Coronary artery (tissue), 2 donors: ENCODE measurements at regions not wholly inside any gene's neighbourhood (a gene's known extent, or its start where the extent isn't known, plus 50 kb on each side); places are given as distances from the start of the nearest gene placed in this dataset.

Experiments
- DNase-seq: peaks from one replicate; pipeline ENCODE4 v3.0.0-alpha.2; 2017; ENCODE audit warnings: low spot score
- H3K27ac ChIP-seq, 2 donors: fragments of 200-600 bp; sonication (generic); one replicate each; pipeline ENCODE4 v1.5.1; 2016 to 2019
- H3K4me3 ChIP-seq: fragments of 200-600 bp; sonication (generic); 2 replicates; pipeline ENCODE4 v1.5.1; 2016; ENCODE audit warnings: mild to moderate bottlenecking, moderate library complexity
- TF ChIP-seq, protein P1 (sequence below): fragments of 200-600 bp; sonication (generic); IDR thresholded peaks from one replicate; pipeline ENCODE4 v1.5.1; 2019; ENCODE audit warnings: antibody characterized with exemption

DNA sequence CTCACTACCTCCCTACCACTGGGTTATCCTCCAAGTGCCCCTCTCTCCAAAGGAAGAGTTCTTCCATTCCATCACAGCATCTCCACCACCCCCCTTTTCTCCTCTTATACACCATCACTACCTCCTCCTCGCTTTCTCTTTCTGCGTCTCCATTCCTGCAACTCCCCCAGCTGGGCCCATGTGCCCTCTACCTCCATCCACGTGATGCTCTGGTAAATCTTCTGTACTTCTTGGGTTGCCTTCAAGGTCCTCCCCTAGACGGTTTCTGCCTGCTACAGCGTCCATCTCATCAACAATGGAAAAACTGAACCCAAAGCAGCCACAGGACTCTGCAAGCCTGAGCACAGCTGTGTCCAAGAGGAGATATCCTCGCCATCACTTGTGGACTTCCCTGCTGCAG, 129.5 kb upstream of the SLCO3A1 start:
- TF ChIP-seq, protein P1, sequence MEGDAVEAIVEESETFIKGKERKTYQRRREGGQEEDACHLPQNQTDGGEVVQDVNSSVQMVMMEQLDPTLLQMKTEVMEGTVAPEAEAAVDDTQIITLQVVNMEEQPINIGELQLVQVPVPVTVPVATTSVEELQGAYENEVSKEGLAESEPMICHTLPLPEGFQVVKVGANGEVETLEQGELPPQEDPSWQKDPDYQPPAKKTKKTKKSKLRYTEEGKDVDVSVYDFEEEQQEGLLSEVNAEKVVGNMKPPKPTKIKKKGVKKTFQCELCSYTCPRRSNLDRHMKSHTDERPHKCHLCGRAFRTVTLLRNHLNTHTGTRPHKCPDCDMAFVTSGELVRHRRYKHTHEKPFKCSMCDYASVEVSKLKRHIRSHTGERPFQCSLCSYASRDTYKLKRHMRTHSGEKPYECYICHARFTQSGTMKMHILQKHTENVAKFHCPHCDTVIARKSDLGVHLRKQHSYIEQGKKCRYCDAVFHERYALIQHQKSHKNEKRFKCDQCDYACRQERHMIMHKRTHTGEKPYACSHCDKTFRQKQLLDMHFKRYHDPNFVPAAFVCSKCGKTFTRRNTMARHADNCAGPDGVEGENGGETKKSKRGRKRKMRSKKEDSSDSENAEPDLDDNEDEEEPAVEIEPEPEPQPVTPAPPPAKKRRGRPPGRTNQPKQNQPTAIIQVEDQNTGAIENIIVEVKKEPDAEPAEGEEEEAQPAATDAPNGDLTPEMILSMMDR: no peak
- H3K4me3 ChIP-seq: no peak overlapping the region
- DNase-seq: no peak
- no peak overlapping the region for H3K27ac ChIP-seq

DNA sequence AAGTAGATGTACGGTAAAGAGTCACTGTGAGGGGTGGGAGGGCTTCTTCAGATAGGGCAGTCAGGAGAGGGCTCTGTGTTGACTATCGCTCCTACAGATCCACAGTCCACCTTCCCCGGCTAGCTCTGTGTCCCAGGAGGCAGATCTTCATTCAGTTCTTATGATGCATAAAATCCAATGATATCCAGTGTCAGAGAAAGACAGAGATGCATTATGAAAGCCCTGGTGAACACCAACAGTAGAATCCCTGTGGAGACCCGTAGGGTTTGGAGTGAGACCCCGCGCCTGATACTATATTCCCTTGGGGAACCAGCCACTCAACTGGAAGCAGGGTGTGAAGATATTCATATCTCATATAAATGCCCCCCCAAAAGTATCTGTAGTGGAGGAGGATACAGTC, 119.8 kb upstream of the SLCO3A1 start:
- Histone ChIP-seq H3K27ac (no peak overlapping the region), H3K4me3 (no peak overlapping the region)
- TF ChIP-seq, protein P1: no peak
- DNase-seq: no peak

DNA sequence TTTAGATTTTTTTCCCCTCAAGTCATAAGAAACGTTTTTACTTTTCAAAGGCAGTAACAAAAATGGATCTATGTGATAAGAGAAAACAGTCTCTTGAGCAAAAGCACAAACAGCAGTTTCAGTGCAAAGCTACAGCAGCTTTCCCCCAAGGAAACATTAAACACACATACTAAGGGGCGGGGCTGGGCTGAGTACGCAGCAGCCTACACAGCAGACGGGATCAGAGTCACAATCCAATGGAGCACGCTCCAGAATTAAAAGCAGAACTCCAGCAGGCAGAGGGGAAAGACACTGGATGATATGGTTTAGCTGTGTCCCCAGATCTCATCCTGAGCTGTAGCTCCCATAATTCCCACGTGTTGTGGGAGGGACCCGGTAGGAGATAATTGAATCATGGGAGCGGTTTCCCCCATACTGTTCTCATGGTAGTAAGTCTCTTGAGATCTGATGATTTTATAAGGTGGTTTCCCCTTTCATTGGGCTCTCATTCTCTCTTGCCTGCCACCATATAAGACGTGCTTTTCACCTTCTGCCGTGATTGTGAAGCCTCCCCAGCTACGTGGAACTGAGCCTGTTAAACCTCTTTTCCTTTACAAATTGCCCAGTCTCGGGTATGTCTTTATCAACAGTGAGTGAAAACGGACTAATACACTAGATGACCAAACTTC, 116.2 kb upstream of the SLCO3A1 start:
- no peak for DNase-seq
- H3K27ac ChIP-seq: no peak overlapping the region
- no peak overlapping the region for H3K4me3 ChIP-seq
- TF ChIP-seq, protein P1: no peak

DNA sequence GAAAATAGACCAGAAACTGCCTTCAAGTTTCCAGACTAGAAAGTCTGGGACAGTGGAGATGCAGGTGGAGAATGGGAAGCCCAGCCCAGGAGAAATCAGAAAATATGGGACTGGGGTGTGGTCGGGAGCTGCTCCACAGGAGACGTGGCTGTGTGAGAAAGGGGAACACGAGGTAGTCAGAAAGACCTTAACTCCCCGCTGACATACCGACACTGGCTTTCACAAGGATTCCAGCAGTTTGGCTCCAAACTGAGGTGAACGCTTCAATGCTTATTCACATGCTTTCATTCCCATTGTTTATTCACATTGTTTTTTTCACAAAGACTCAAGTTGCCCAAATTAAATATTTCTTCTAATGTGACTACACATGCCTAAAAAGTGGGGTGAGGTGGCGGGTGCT, 111.5 kb upstream of the SLCO3A1 start:
- no peak overlapping the region for H3K27ac ChIP-seq
- TF ChIP-seq, protein P1: no peak
- DNase-seq: no peak
- no peak overlapping the region for H3K4me3 ChIP-seq

DNA sequence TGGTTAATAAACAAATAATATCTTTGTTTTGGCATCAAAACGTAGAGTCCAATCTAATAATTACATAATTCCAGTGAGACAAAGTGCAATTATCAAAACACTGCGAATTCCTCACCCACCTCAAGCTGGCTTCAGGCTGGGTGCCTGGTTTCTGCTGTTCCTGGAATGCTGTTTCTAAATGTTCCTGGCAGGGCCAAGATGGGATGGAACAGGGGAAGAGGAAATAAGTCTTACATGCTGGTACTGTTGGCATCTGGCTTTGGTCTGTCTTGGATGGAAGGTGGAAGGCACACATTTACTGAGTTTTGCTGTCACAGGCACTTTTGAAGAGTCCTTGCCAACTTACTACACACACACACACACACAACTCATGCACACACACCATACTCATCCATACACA, 101.9 kb upstream of the SLCO3A1 start:
- TF ChIP-seq, protein P1: no peak
- Histone ChIP-seq H3K4me3 (no peak overlapping the region), H3K27ac (no peak overlapping the region)
- no peak for DNase-seq

DNA sequence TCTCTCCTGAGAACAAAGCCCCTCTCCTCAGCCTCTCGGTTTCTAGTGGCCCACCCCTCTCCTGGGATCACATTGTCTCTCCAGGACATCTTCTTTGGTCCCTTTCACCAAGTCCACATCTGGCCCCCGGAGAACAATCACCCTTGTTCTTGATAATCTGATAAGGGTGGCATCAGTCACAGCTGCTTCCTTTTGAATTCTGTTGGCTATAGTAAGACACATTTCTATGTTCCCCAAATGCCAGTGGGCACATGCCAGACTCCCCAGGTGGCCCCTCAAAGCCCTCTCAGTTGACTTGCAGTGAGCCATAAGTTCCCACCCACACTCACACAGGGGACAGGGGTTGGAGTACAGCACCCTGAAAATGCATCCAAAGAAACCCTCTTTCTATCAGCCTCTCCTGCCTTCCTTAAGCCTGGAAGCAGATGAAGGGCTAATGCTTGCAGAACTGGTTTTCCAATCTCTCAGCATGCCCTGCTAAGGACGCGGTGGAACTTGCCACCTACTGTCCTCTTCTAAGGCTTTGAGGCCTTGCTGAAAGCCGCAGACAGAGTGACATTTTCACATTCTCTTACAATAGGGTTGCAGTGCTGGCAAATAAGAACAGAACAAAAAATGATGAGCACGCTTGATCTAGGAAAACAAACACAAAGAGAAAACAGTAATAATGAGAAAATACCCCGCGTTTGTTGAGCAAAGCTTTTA, 101.3 kb upstream of the SLCO3A1 start:
- Histone ChIP-seq H3K27ac (no peak overlapping the region), H3K4me3 (no peak overlapping the region)
- TF ChIP-seq, protein P1: no peak
- DNase-seq: no peak

DNA sequence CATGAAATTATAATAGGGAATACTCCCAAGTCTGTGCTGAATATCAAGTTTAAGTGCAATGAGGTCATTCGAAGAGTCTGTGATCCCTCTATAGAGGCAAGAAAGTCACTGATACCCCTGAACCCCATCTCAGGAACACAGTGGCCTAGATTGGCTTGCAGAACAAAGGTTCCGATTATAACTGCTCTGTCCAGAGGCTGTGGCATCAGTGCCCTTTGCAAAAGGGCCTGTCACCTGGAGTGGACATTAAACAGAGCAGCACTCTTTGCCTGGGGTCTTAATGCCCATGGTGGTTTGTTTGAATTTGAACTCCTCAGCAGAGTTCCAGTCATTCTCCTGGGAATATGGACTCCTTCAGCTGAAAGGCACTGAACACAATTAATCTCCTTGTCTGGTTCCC, 93.9 kb upstream of the SLCO3A1 start:
- TF ChIP-seq, protein P1: no peak

More for the DNA sequence above, 93.9 kb upstream of the SLCO3A1 start:
- no peak overlapping the region for H3K27ac ChIP-seq
- no peak overlapping the region for H3K4me3 ChIP-seq
- DNase-seq: no peak
